Liver (tissue), 8 donors: ENCODE measurements at regions not wholly inside any gene's neighbourhood (a gene's known extent, or its start where the extent isn't known, plus 50 kb on each side); places are given as distances from the start of the nearest gene placed in this dataset.
A peak's percentile ranks its signal among the peaks of the same experiment; 100 is the strongest.

Experiments used
- DNase-seq: peaks from one replicate; pipeline ENCODE4 v3.0.0-alpha.2; 2017; ENCODE audit warnings: low spot score
- H3K27ac ChIP-seq, 2 donors: one replicate each; pipeline ENCODE4 v1.7.0; 2013; ENCODE audit warnings: inconsistent platforms in 2 of 2, low read length in 2 of 2, control low read depth in 1 of 2, low read depth in 1 of 2, mild to moderate bottlenecking in 1 of 2
- H3K27me3 ChIP-seq, 4 donors: one replicate each; pipeline versions ENCODE4 v1.6.1 to v1.7.0; 2013; ENCODE audit warnings: low read length in 3 of 4, inconsistent platforms in 1 of 4, mild to moderate bottlenecking in 1 of 4, moderate library complexity in 1 of 4; ENCODE audit not compliant: control insufficient read depth in 4 of 4, insufficient read depth in 4 of 4
- H3K36me3 ChIP-seq, 4 donors: one replicate each; pipeline versions ENCODE4 v1.6.1 to v1.7.0; 2013; ENCODE audit warnings: low read length in 3 of 4, mild to moderate bottlenecking in 3 of 4, low read depth in 1 of 4, moderate library complexity in 1 of 4; ENCODE audit not compliant: control insufficient read depth in 4 of 4, insufficient read depth in 3 of 4
- H3K4me1 ChIP-seq, 4 donors: one replicate each; pipeline versions ENCODE4 v1.6.1 to v1.7.0; 2013; ENCODE audit warnings: low read length in 3 of 4, mild to moderate bottlenecking in 3 of 4, moderate library complexity in 1 of 4; ENCODE audit not compliant: control insufficient read depth in 4 of 4, insufficient read depth in 4 of 4
- H3K4me3 ChIP-seq, 3 donors: one replicate each; pipeline versions ENCODE4 v1.6.1 to v1.7.0; 2013; ENCODE audit warnings: low read length in 3 of 3, control low read depth in 1 of 3, low read depth in 1 of 3, mild to moderate bottlenecking in 1 of 3
- H3K9ac ChIP-seq, 2 donors: one replicate each; pipeline ENCODE4 v1.7.0; 2013; ENCODE audit warnings: low read length in 2 of 2, mild to moderate bottlenecking in 2 of 2, moderate library complexity in 2 of 2, control low read depth in 1 of 2, low read depth in 1 of 2
- H3K9me3 ChIP-seq, 4 donors: one replicate each; pipeline versions ENCODE4 v1.6.1 to v1.7.0; 2013; ENCODE audit warnings: low read length in 3 of 4; ENCODE audit not compliant: control insufficient read depth in 4 of 4
- ATF3 ChIP-seq: IDR thresholded peaks from 2 replicates; pipeline ENCODE4 v1.6.1; 2016; ENCODE audit warnings: antibody characterized with exemption
- CTCF ChIP-seq: fragments of 150-350 bp; IDR thresholded peaks from 2 replicates; pipeline ENCODE4 v1.5.1; 2017; ENCODE audit warnings: improper control_type of control experiment, low read depth, low read length; ENCODE audit not compliant: missing input control
- EGR1 ChIP-seq, 2 donors: IDR thresholded peaks; 2 replicates each; pipeline ENCODE4 v1.6.1; 2016 to 2018; ENCODE audit warnings: antibody characterized with exemption in 2 of 2, low read depth in 2 of 2
- FOXA1 ChIP-seq: IDR thresholded peaks from 2 replicates; pipeline ENCODE4 v1.6.1; 2016; ENCODE audit warnings: antibody characterized with exemption
- FOXA2 ChIP-seq: IDR thresholded peaks from 2 replicates; pipeline ENCODE4 v1.6.1; 2016; ENCODE audit warnings: antibody characterized with exemption
- GABPA ChIP-seq, 2 donors: IDR thresholded peaks in 1 of 2; conservative IDR thresholded peaks in 1 of 2; 2 replicates each; pipeline ENCODE4 v1.6.1; 2016; ENCODE audit warnings: antibody characterized with exemption in 2 of 2, mild to moderate bottlenecking in 1 of 2, moderate library complexity in 1 of 2
- HNF4A ChIP-seq, 2 donors: conservative IDR thresholded peaks; 2 replicates each; pipeline ENCODE4 v1.6.1; 2016; ENCODE audit warnings: antibody characterized with exemption in 2 of 2, mild to moderate bottlenecking in 2 of 2
- HNF4G ChIP-seq: IDR thresholded peaks from 2 replicates; pipeline ENCODE4 v1.6.1; 2016; ENCODE audit warnings: antibody characterized with exemption
- JUND ChIP-seq, 2 donors: IDR thresholded peaks; 2 replicates each; pipeline ENCODE4 v1.6.1; 2016; ENCODE audit warnings: antibody characterized with exemption in 2 of 2
- MAX ChIP-seq: IDR thresholded peaks from 2 replicates; pipeline ENCODE4 v1.6.1; 2016; ENCODE audit warnings: antibody characterized with exemption
- NR2F2 ChIP-seq: IDR thresholded peaks from 2 replicates; pipeline ENCODE4 v1.6.1; 2016; ENCODE audit warnings: antibody characterized with exemption
- RAD21 ChIP-seq, 2 donors: IDR thresholded peaks; 2 replicates each; pipeline ENCODE4 v1.6.1; 2016; ENCODE audit warnings: antibody characterized with exemption in 2 of 2, mild to moderate bottlenecking in 2 of 2
- REST ChIP-seq: IDR thresholded peaks from 2 replicates; pipeline ENCODE4 v1.6.1; 2016; ENCODE audit warnings: antibody characterized with exemption, mild to moderate bottlenecking
- RXRA ChIP-seq, 2 donors: IDR thresholded peaks; 2 replicates each; pipeline ENCODE4 v1.6.1; 2017 to 2018; ENCODE audit warnings: antibody characterized with exemption in 2 of 2, mild to moderate bottlenecking in 1 of 2
- SP1 ChIP-seq: IDR thresholded peaks from 2 replicates; pipeline ENCODE4 v1.6.1; 2018; ENCODE audit warnings: antibody characterized with exemption, mild to moderate bottlenecking
- TAF1 ChIP-seq: conservative IDR thresholded peaks from 2 replicates; pipeline ENCODE4 v1.6.1; 2016; ENCODE audit warnings: antibody characterized with exemption, mild to moderate bottlenecking
- YY1 ChIP-seq: IDR thresholded peaks from 2 replicates; pipeline ENCODE4 v1.6.1; 2016; ENCODE audit warnings: antibody characterized with exemption, mild to moderate bottlenecking
- ZBTB33 ChIP-seq: IDR thresholded peaks from 2 replicates; pipeline ENCODE4 v1.6.1; 2016; ENCODE audit warnings: antibody characterized with exemption
- WGBS: extraction: QIAGEN DNeasy Blood & Tissue Kit; methylation state at CpG from one replicate; pipeline ENCODE4 v1.1.7; 2013; 5-methylcytosine and 5-hydroxymethylcytosine counted together
- donor health status: healthy.
- donor health status: healthy.
- donor health status: healthy.
- donor health status: healthy.
- donor health status: healthy.

GRCh38 chr12:126663304-126664094 is 1598.3 kb downstream of the AACS start:
- Histone ChIP-seq H3K9me3 (peaks cover 0 to 5% (median 2%) of the 10 kb centered on the region in 4 donors), H3K9ac (no peak overlapping the region), H3K36me3 (no peaks in the 10 kb centered on the region), H3K4me3 (no peak overlapping the region), H3K27ac (no peak overlapping the region), H3K27me3 (peaks cover 0 to 2% (median 0%) of the 10 kb centered on the region in 4 donors), H3K4me1 (no peaks in the 10 kb centered on the region)
- 44% methylated on average over 6 of the region's 6 CpGs for WGBS
- TF ChIP-seq HNF4A (conservative IDR thresholded peaks at IDR 0.05) (no peak), RXRA (IDR thresholded peaks at IDR 0.05) (no peak), RAD21 (IDR thresholded peaks at IDR 0.05) (peak; percentile 55 to 62), ZBTB33 (no peak), MAX (no peak), CTCF (peak; percentile 33), TAF1 (no peak), YY1 (no peak), FOXA1 (no peak), HNF4G (no peak), NR2F2 (no peak)
- DNase-seq: no peak

- no peak overlapping the region for H3K4me3 ChIP-seq
- H3K27me3 ChIP-seq: peaks cover 0 to 2% (median 0%) of the 10 kb centered on the region in 4 donors
- no peak overlapping the region for H3K27ac ChIP-seq
- TF ChIP-seq TAF1: no peak
- no peak for TF ChIP-seq RXRA (IDR thresholded peaks at IDR 0.05)
- no peak for TF ChIP-seq HNF4G
- TF ChIP-seq GABPA (IDR thresholded peaks at IDR 0.05 in 1 of 2, conservative IDR thresholded peaks at IDR 0.05 in 1 of 2): no peak
- no peak for TF ChIP-seq YY1
- TF ChIP-seq HNF4A (conservative IDR thresholded peaks at IDR 0.05): no peak
- TF ChIP-seq ATF3: no peak
- no peak for TF ChIP-seq JUND (IDR thresholded peaks at IDR 0.05)
- no peak for TF ChIP-seq RAD21 (IDR thresholded peaks at IDR 0.05)
- TF ChIP-seq FOXA2: no peak
- TF ChIP-seq SP1: no peak
- no peak for TF ChIP-seq FOXA1
- TF ChIP-seq REST: no peak
- no peak for TF ChIP-seq NR2F2
- TF ChIP-seq ZBTB33: no peak
- no peak for TF ChIP-seq EGR1 (IDR thresholded peaks at IDR 0.05; ENCODE audit: low read depth in 2 of 2)
- no peak for TF ChIP-seq MAX
- no peak overlapping the region for H3K9ac ChIP-seq
- 73% methylated on average over 4 of the region's 4 CpGs for whole genome bisulfite sequencing
- H3K4me1 ChIP-seq: no peaks in the 10 kb centered on the region
- no peaks in the 10 kb centered on the region for H3K36me3 ChIP-seq
- peaks cover 0 to 5% (median 2%) of the 10 kb centered on the region in 4 donors for H3K9me3 ChIP-seq
- no peak for DNase-seq
These were observed 1599.6 kb upstream of the TMEM132C start for GRCh38 chr12:126667339-126667738.
